H1 (cell line): ENCODE measurements at regions not wholly inside any gene's neighbourhood (a gene's known extent, or its start where the extent isn't known, plus 50 kb on each side); places are given as distances from the start of the nearest gene placed in this dataset.

Experiments
- CTCF ChIA-PET: fragments of 300-600 bp; sonication (Branson Sonifier 250); formaldehyde crosslinking; loops from one replicate; lab custom pipeline; 2021; ENCODE audit not compliant: partially characterized antibody; lab: Charles Lee
- POLR2A ChIA-PET: fragments of 300-600 bp; sonication (Branson Sonifier 250); formaldehyde crosslinking; loops from one replicate; lab custom pipeline; 2021; ENCODE audit warnings: inconsistent platforms; ENCODE audit not compliant: partially characterized antibody; lab: Charles Lee
- DNase-seq, 2 experiments: peaks; one replicate each; pipeline versions ENCODE4 v3.0.0 to v3.0.0-alpha.2; 2010 to 2022; ENCODE audit warnings: low spot score in 2 of 2, low read depth in 1 of 2, mixed read lengths in 1 of 2
- FAIRE-seq: peaks from 2 replicates; lab custom pipeline; 2011; peaks lifted over from hg19 to GRCh38; lab: Jason Lieb, UNC
- H2AFZ ChIP-seq: 2 replicates; pipeline ENCODE4 v1.8.1; 2012; ENCODE audit warnings: low read length, inconsistent platforms
- H2AK5ac ChIP-seq: 2 replicates; pipeline ENCODE4 v1.6.1; 2013; ENCODE audit warnings: low read depth, low read length
- H2BK120ac ChIP-seq: replicated peaks from 2 replicates; pipeline ENCODE3; 2013; ENCODE audit warnings: low read depth, low read length, inconsistent platforms
- H2BK12ac ChIP-seq: 2 replicates; pipeline ENCODE4 v1.6.1; 2013; ENCODE audit warnings: low read depth, low read length
- H2BK15ac ChIP-seq: 2 replicates; pipeline ENCODE4 v1.6.1; 2013; ENCODE audit warnings: low read length
- H2BK20ac ChIP-seq: 2 replicates; pipeline ENCODE4 v1.6.1; 2013; ENCODE audit warnings: low read length
- H2BK5ac ChIP-seq: 2 replicates; pipeline ENCODE4 v1.6.1; 2013; ENCODE audit warnings: low read depth, low read length
- H3K14ac ChIP-seq: 2 replicates; pipeline ENCODE4 v1.6.1; 2013; ENCODE audit warnings: inconsistent platforms; ENCODE audit not compliant: insufficient read length
- H3K18ac ChIP-seq: 2 replicates; pipeline ENCODE4 v1.6.1; 2013; ENCODE audit warnings: low read length; ENCODE audit errors: extremely low read depth
- H3K23ac ChIP-seq: 2 replicates; pipeline ENCODE4 v1.6.1; 2013; ENCODE audit warnings: inconsistent platforms; ENCODE audit not compliant: insufficient read length
- H3K23me2 ChIP-seq: 2 replicates; pipeline ENCODE4 v1.6.1; 2013; ENCODE audit warnings: low read depth, low read length
- H3K27ac ChIP-seq: 2 replicates; pipeline ENCODE4 v1.6.1; 2011; ENCODE audit warnings: low read depth, low read length, inconsistent platforms
- H3K27me3 ChIP-seq, 4 experiments: replicated peaks in 1 of 4; 1 replicate in 1 of 4; 2 replicates in 3 of 4; pipeline versions ENCODE4 v1.6.1 to v1.8.1; 2011 to 2013; ENCODE audit warnings: low read length in 3 of 4, mild to moderate bottlenecking in 3 of 4, inconsistent platforms in 2 of 4, mixed read lengths in 2 of 4, moderate library complexity in 1 of 4; ENCODE audit not compliant: control insufficient read depth in 3 of 4, insufficient read depth in 3 of 4; ENCODE audit errors: extremely low read depth in 1 of 4
- H3K36me3 ChIP-seq, 4 experiments: 2 replicates each; pipeline versions ENCODE4 v1.6.1 to v1.8.1; 2011 to 2013; ENCODE audit warnings: mild to moderate bottlenecking in 4 of 4, low read length in 3 of 4, moderate library complexity in 2 of 4, control low read depth in 1 of 4, inconsistent platforms in 1 of 4; ENCODE audit not compliant: insufficient read depth in 4 of 4, control insufficient read depth in 2 of 4
- H3K4ac ChIP-seq: replicated peaks from 2 replicates; pipeline ENCODE3; 2013; ENCODE audit warnings: low read length, low read depth, mixed read lengths, inconsistent platforms; ENCODE audit not compliant: insufficient read length
- H3K4me1 ChIP-seq, 4 experiments: replicated peaks in 1 of 4; 1 replicate in 1 of 4; 2 replicates in 3 of 4; pipeline versions ENCODE4 v1.6.1 to v1.8.1; 2011 to 2013; ENCODE audit warnings: low read length in 3 of 4, inconsistent platforms in 2 of 4, mixed read lengths in 1 of 4; ENCODE audit not compliant: insufficient read depth in 4 of 4, control insufficient read depth in 3 of 4
- H3K4me2 ChIP-seq, 2 experiments: 2 replicates each; pipeline versions ENCODE4 v1.6.1 to v1.8.1; 2011 to 2013; ENCODE audit warnings: low read depth in 2 of 2, low read length in 2 of 2, control low read depth in 1 of 2, inconsistent platforms in 1 of 2, mild to moderate bottlenecking in 1 of 2; ENCODE audit not compliant: insufficient read depth in 1 of 2
- H3K4me3 ChIP-seq, 4 experiments: fragments of 200-600, 300-600 bp in 1 of 4; sonication (generic), shearing (Covaris generic), sonication (Bioruptor Twin) in 1 of 4; 2 replicates each; pipeline versions ENCODE4 v1.5.1 to v1.8.1; 2011 to 2016; ENCODE audit warnings: low read length in 4 of 4, low read depth in 3 of 4, control low read depth in 2 of 4, inconsistent platforms in 2 of 4, mild to moderate bottlenecking in 2 of 4, mixed read lengths in 1 of 4, moderate library complexity in 1 of 4; ENCODE audit not compliant: insufficient read depth in 2 of 4; ENCODE audit errors: extremely low read depth in 1 of 4
- H3K56ac ChIP-seq: replicated peaks from 2 replicates; pipeline ENCODE3; 2013; ENCODE audit warnings: low read depth, mild to moderate bottlenecking, mixed read lengths, low read length, inconsistent platforms; ENCODE audit not compliant: insufficient read length
- H3K79me1 ChIP-seq: 2 replicates; pipeline ENCODE4 v1.6.1; 2013; ENCODE audit warnings: low read depth, low read length, control low read depth
- H3K79me2 ChIP-seq, 2 experiments: 2 replicates each; pipeline versions ENCODE4 v1.6.1 to v1.8.1; 2012 to 2013; ENCODE audit warnings: low read length in 2 of 2, mild to moderate bottlenecking in 2 of 2, inconsistent platforms in 1 of 2; ENCODE audit not compliant: insufficient read depth in 2 of 2, control insufficient read depth in 1 of 2
- H3K9ac ChIP-seq, 4 experiments: replicated peaks in 1 of 4; 1 replicate in 1 of 4; 2 replicates in 3 of 4; pipeline versions ENCODE4 v1.6.1 to v1.8.1; 2011 to 2013; ENCODE audit warnings: low read depth in 3 of 4, low read length in 3 of 4, control low read depth in 2 of 4, mild to moderate bottlenecking in 2 of 4, moderate library complexity in 2 of 4, inconsistent platforms in 1 of 4; ENCODE audit errors: extremely low read depth in 1 of 4
- H3K9me3 ChIP-seq, 2 experiments: 2 replicates each; pipeline versions ENCODE4 v1.6.1 to v1.8.1; 2012 to 2013; ENCODE audit warnings: mild to moderate bottlenecking in 2 of 2, moderate library complexity in 2 of 2, control low read depth in 1 of 2, inconsistent platforms in 1 of 2, low read depth in 1 of 2, low read length in 1 of 2, mixed read lengths in 1 of 2; ENCODE audit not compliant: insufficient read depth in 2 of 2
- H4K20me1 ChIP-seq, 2 experiments: replicated peaks in 1 of 2; 2 replicates each; pipeline versions ENCODE3 to v1.8.1; 2011 to 2013; ENCODE audit warnings: inconsistent platforms in 2 of 2, low read length in 2 of 2, mild to moderate bottlenecking in 1 of 2; ENCODE audit not compliant: insufficient read depth in 2 of 2, control insufficient read depth in 1 of 2
- H4K5ac ChIP-seq: 2 replicates; pipeline ENCODE4 v1.6.1; 2013; ENCODE audit warnings: low read length, low read depth, mixed read lengths, inconsistent platforms; ENCODE audit not compliant: insufficient read length
- H4K8ac ChIP-seq: 2 replicates; pipeline ENCODE4 v1.8.0; 2013; ENCODE audit warnings: mild to moderate bottlenecking, moderate library complexity, low read length, inconsistent platforms; ENCODE audit not compliant: insufficient read depth; ENCODE audit errors: extremely low read depth
- H4K91ac ChIP-seq: replicated peaks from 2 replicates; pipeline ENCODE3; 2013; ENCODE audit warnings: low read length, mixed read lengths, inconsistent platforms; ENCODE audit not compliant: insufficient read length
- BACH1 ChIP-seq: IDR thresholded peaks from 2 replicates; pipeline ENCODE4 v1.6.1; 2012; ENCODE audit warnings: low read length, improper control_type of control experiment
- CBX5 ChIP-seq: fragments of 300-800, 300-1000 bp; sonication (generic); IDR thresholded peaks from 2 replicates; pipeline ENCODE4 v1.7.1; 2016; ENCODE audit warnings: antibody characterized with exemption, low read length, low read depth
- CHD1 ChIP-seq: IDR thresholded peaks from 2 replicates; pipeline ENCODE4 v1.6.1; 2012; ENCODE audit warnings: low read depth, low read length, improper control_type of control experiment
- CHD2 ChIP-seq: IDR thresholded peaks from 2 replicates; pipeline ENCODE4 v1.6.1; 2012; ENCODE audit warnings: low read length, improper control_type of control experiment
- CTCF ChIP-seq, 3 experiments: IDR thresholded peaks; 1 replicate in 2 of 3; 2 replicates in 1 of 3; pipeline versions ENCODE4 v1.5.1 to v1.6.1; 2011; ENCODE audit warnings: low read length in 3 of 3, mild to moderate bottlenecking in 3 of 3, inconsistent platforms in 2 of 3, low read depth in 1 of 3, moderate library complexity in 1 of 3; ENCODE audit not compliant: insufficient read depth in 1 of 3; ENCODE audit errors: control extremely low read depth in 1 of 3
- HDAC6 ChIP-seq: IDR thresholded peaks from one replicate; pipeline ENCODE4 v1.7.1; 2012; ENCODE audit warnings: low read depth, mild to moderate bottlenecking, inconsistent platforms, low read length, moderate library complexity
- KDM5A ChIP-seq: fragments of 200-600 bp; IDR thresholded peaks from 2 replicates; pipeline ENCODE4 v1.7.1; 2012; ENCODE audit warnings: mild to moderate bottlenecking, low read length, inconsistent platforms, mixed read lengths
- NANOG ChIP-seq: IDR thresholded peaks from 2 replicates; pipeline ENCODE4 v1.6.1; 2011; ENCODE audit warnings: low read length, low read depth, mild to moderate bottlenecking, inconsistent platforms; ENCODE audit not compliant: insufficient read depth, poor library complexity, severe bottlenecking
- POLR2A ChIP-seq, 2 experiments: IDR thresholded peaks; 1 replicate in 1 of 2; 2 replicates in 1 of 2; pipeline ENCODE4 v1.6.1; 2011; ENCODE audit warnings: low read depth in 2 of 2, low read length in 2 of 2, mild to moderate bottlenecking in 2 of 2; ENCODE audit errors: control extremely low read depth in 1 of 2
- SIN3A ChIP-seq, 2 experiments: IDR thresholded peaks in 1 of 2; conservative IDR thresholded peaks in 1 of 2; 2 replicates each; pipeline ENCODE4 v1.6.1; 2011 to 2012; ENCODE audit warnings: low read length in 2 of 2, improper control_type of control experiment in 1 of 2, low read depth in 1 of 2, mild to moderate bottlenecking in 1 of 2
- SP1 ChIP-seq: IDR thresholded peaks from 2 replicates; pipeline ENCODE4 v1.6.1; 2011; ENCODE audit warnings: low read depth, low read length
- SUZ12 ChIP-seq: fragments of 200-600 bp; sonication (generic); IDR thresholded peaks from 2 replicates; pipeline ENCODE4 v1.6.1; 2012; ENCODE audit warnings: mild to moderate bottlenecking, inconsistent platforms, low read length, moderate library complexity, mixed read lengths
- WGBS, 2 experiments: shearing (Covaris generic) in 1 of 2; methylation state at CpG; one replicate each; pipeline versions ENCODE4 v1.1.6 to v1.1.7; 2013 to 2015; ENCODE audit warnings: low lambda C conversion rate in 2 of 2, mixed read lengths in 2 of 2, inconsistent platforms in 1 of 2, low coverage in 1 of 2, missing lambda C conversion rate in 1 of 2; ENCODE audit not compliant: insufficient replicate concordance in 2 of 2, insufficient coverage in 1 of 2, insufficient read length in 1 of 2; ENCODE audit errors: extremely low coverage in 1 of 2, missing lambda C conversion rate in 1 of 2; 5-methylcytosine and 5-hydroxymethylcytosine counted together
- TF ChIP-seq, protein P1 (sequence below): IDR thresholded peaks from 2 replicates; pipeline ENCODE4 v1.6.1; 2012; ENCODE audit warnings: inconsistent platforms

DNA sequence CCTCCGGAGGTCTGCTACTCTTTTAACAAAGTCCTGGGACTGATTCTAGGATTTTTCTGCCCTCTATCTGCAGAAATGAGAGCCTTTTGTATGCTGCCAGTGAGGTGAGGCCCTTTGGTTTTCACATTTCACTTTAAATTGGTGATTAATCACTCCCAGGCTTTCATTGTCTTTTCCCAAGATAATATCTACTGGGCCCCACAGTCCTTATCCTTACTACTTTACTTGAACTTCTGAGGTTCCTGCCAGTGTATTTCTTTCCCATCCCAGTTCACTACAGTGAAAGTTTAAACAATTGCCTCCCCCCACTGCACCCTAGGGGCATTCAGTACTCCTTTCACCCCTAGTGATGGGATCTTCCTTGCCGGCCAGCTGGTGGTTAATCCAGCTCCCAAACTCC is 127.4 kb upstream of the INHBA start:
- no peak overlapping the region for H2BK12ac ChIP-seq
- no peak overlapping the region for H2AK5ac ChIP-seq
- H3K9ac ChIP-seq, result no peak overlapping the region
- no peak overlapping the region for H2BK5ac ChIP-seq
- no peaks in the 10 kb centered on the region for H3K79me1 ChIP-seq
- CTCF ChIA-PET, result interaction anchor here (1.1 kb wide), 1 partner anchor 19 kb away, joined by 3 read pairs; no protein-coding TSS in a partner anchor
- DNase-seq, result no peak
- no peaks in the 10 kb centered on the region for H3K27me3 ChIP-seq
- H2BK15ac ChIP-seq, result no peak overlapping the region
- no peak overlapping the region for H4K5ac ChIP-seq
- no peaks in the 10 kb centered on the region for H3K23me2 ChIP-seq
- H3K4me2 ChIP-seq, result no peak overlapping the region
- no peak overlapping the region for H3K27ac ChIP-seq
- no peaks in the 10 kb centered on the region for H3K36me3 ChIP-seq
- FAIRE-seq, result no peak
- H2AFZ ChIP-seq, result no peak overlapping the region
- no peaks in the 10 kb centered on the region for H3K79me2 ChIP-seq
- no peaks in the 10 kb centered on the region for H4K20me1 ChIP-seq
- no peak overlapping the region for H3K4ac ChIP-seq
- peaks cover 0 to 5% (median 2%) of the 10 kb centered on the region in 4 experiments; a peak in 3 of 7 replicates for H3K4me1 ChIP-seq
- H2BK20ac ChIP-seq, result no peak overlapping the region
- no peak overlapping the region for H3K23ac ChIP-seq
- WGBS, 2 experiments, result 95% methylated on average over 2 of the region's 2 CpGs; no CpG with 5 or more reads in 1 of the 2 experiments
- H3K9me3 ChIP-seq, result peaks cover 6 to 7% of the 10 kb centered on the region in 2 experiments; a peak in 3 of 4 replicates
- no peak overlapping the region for H3K4me3 ChIP-seq
- POLR2A ChIA-PET, result no interaction called here
- no peak overlapping the region for H3K14ac ChIP-seq
- H3K56ac ChIP-seq, result no peak overlapping the region
- no peak overlapping the region for H3K18ac ChIP-seq
- no peak overlapping the region for H4K8ac ChIP-seq
- no peak overlapping the region for H2BK120ac ChIP-seq
- H4K91ac ChIP-seq, result no peak overlapping the region
- TF ChIP-seq, protein P1, sequence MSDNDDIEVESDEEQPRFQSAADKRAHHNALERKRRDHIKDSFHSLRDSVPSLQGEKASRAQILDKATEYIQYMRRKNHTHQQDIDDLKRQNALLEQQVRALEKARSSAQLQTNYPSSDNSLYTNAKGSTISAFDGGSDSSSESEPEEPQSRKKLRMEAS, result no peak
- no peak for TF ChIP-seq NANOG
- TF ChIP-seq SP1, result no peak
- TF ChIP-seq CHD2, result no peak
- TF ChIP-seq SUZ12, result no peak
- TF ChIP-seq CBX5, result no peak
- TF ChIP-seq CTCF (IDR thresholded peaks at IDR 0.05; ENCODE audit: control extremely low read depth in 1 of 3, insufficient read depth in 1 of 3, low read depth in 1 of 3, low read length in 3 of 3), result no peak
- TF ChIP-seq CHD1, result no peak
- no peak for TF ChIP-seq SIN3A (conservative IDR thresholded peaks at IDR 0.05 in 1 of 2, IDR thresholded peaks at IDR 0.05 in 1 of 2; ENCODE audit: low read depth in 1 of 2, low read length in 2 of 2)
- TF ChIP-seq POLR2A (IDR thresholded peaks at IDR 0.05; ENCODE audit: control extremely low read depth in 1 of 2, low read depth in 2 of 2, low read length in 2 of 2), result no peak
- TF ChIP-seq KDM5A, result no peak
- no peak for TF ChIP-seq HDAC6
- no peak for TF ChIP-seq BACH1
